ENCODE measurements at regions not wholly inside any gene's neighbourhood (a gene's known extent, or its start where the extent isn't known, plus 50 kb on each side); places are given as distances from the start of the nearest gene placed in this dataset.

GRCh38 chr9:118088090-118088489 lies 383.9 kb downstream of the TLR4 start:
- no peak for DNase-seq (ENCODE audit: low spot score, unreplicated experiment)
- Mint-ChIP-seq H3K36me3 (ENCODE audit: insufficient read depth) (no peaks in the 10 kb centered on the region), H3K9me3 (ENCODE audit: low read depth) (no peaks in the 10 kb centered on the region), H3K27ac (no peak overlapping the region), H3K4me3 (ENCODE audit: low read depth) (no peak overlapping the region), H3K27me3 (no peaks in the 10 kb centered on the region), H3K4me1 (ENCODE audit: low read depth) (peaks cover 8% of the 10 kb centered on the region)
- no peak for TF ChIP-seq CTCF (IDR thresholded peaks at IDR 0.05; ENCODE audit: unreplicated experiment)

DNA sequence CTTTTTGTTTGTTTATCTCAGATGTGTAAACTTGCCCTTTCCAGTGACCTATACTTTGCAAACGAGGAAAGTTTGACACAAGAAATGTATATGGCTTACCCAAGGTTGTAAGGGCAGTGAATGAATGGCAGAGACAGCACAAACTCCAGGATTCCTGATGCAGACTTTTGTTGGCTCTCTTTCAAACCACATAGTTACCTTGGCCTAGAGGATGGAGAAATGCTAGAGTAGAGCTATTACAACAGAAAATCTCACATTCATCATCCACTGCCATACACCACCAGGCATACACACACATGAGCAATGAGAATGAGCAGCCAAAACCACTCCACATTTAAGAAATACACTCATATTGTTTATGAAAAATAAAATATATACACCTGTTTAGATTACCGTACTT lies 387.0 kb downstream of the TLR4 start:
- TF ChIP-seq CTCF (IDR thresholded peaks at IDR 0.05; ENCODE audit: unreplicated experiment): no peak
- no peaks in the 10 kb centered on the region for H3K36me3 Mint-ChIP-seq (ENCODE audit: insufficient read depth)
- no peaks in the 10 kb centered on the region for H3K9me3 Mint-ChIP-seq (ENCODE audit: low read depth)
- peaks cover 8% of the 10 kb centered on the region for H3K4me1 Mint-ChIP-seq (ENCODE audit: low read depth)
- H3K4me3 Mint-ChIP-seq (ENCODE audit: low read depth): no peak overlapping the region
- DNase-seq (ENCODE audit: low spot score, unreplicated experiment): no peak
- no peaks in the 10 kb centered on the region for H3K27me3 Mint-ChIP-seq
- H3K27ac Mint-ChIP-seq: no peak overlapping the region

DNA sequence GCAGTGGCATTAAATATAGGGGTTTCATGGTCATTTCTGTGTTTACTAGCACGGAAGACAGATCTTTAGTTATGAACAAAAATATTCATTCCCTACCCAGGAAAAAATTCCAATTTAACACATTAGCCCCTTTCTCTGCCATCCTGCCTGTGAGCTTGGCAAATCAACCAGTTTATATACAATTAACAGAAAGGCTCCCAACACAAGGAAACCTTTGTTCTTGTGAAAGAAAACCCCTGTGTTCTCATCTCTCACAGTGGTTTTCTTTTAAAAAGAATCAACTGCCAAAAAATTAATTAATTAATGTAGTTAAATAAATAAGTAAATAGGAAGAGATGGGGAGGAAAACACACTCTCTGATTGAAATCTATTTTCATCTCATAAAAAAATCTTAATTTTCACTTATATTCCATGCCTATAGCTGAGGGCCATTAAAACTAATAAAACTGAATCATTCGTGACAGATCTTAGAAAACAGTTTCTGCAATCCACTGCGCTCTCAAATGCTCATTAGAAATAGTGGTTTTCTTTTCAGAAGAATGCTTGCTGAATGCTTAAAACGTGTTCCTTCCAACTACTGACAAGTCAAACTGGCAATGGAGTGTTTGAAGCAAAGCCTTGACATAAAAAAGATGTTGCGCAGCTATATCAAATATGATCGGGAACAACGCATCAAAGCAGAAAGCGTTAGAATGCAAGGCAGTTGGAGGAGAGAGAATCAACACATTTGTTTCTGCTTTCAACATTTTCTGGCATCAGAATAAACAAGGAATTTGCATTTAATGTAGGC lies 387.7 kb downstream of the TLR4 start:
- DNase-seq (ENCODE audit: low spot score, unreplicated experiment): no peak
- peaks cover 8% of the 10 kb centered on the region for H3K4me1 Mint-ChIP-seq (ENCODE audit: low read depth)
- no peaks in the 10 kb centered on the region for H3K27me3 Mint-ChIP-seq
- no peaks in the 10 kb centered on the region for H3K36me3 Mint-ChIP-seq (ENCODE audit: insufficient read depth)
- peak overlapping the region; percentile 51 for H3K27ac Mint-ChIP-seq
- no peaks in the 10 kb centered on the region for H3K9me3 Mint-ChIP-seq (ENCODE audit: low read depth)
- no peak for TF ChIP-seq CTCF (IDR thresholded peaks at IDR 0.05; ENCODE audit: unreplicated experiment)
- H3K4me3 Mint-ChIP-seq (ENCODE audit: low read depth): no peak overlapping the region

- Mint-ChIP-seq H3K27ac (no peak overlapping the region), H3K36me3 (ENCODE audit: insufficient read depth) (no peaks in the 10 kb centered on the region), H3K9me3 (ENCODE audit: low read depth) (no peaks in the 10 kb centered on the region), H3K27me3 (no peaks in the 10 kb centered on the region), H3K4me1 (ENCODE audit: low read depth) (peaks cover 8% of the 10 kb centered on the region), H3K4me3 (ENCODE audit: low read depth) (no peak overlapping the region)
- DNase-seq (ENCODE audit: low spot score, unreplicated experiment): no peak
- no peak for TF ChIP-seq CTCF (IDR thresholded peaks at IDR 0.05; ENCODE audit: unreplicated experiment)
Observed at GRCh38 chr9:118094387-118094786, 390.2 kb downstream of the TLR4 start.

- H3K27ac Mint-ChIP-seq: no peak overlapping the region
- H3K36me3 Mint-ChIP-seq (ENCODE audit: insufficient read depth): no peaks in the 10 kb centered on the region
- no peak for TF ChIP-seq CTCF (IDR thresholded peaks at IDR 0.05; ENCODE audit: unreplicated experiment)
- H3K9me3 Mint-ChIP-seq (ENCODE audit: low read depth): no peaks in the 10 kb centered on the region
- H3K4me1 Mint-ChIP-seq (ENCODE audit: low read depth): no peaks in the 10 kb centered on the region
- DNase-seq (ENCODE audit: low spot score, unreplicated experiment): no peak
- H3K4me3 Mint-ChIP-seq (ENCODE audit: low read depth): no peak overlapping the region
- no peaks in the 10 kb centered on the region for H3K27me3 Mint-ChIP-seq
Observed at GRCh38 chr9:118100529-118101419, 396.6 kb downstream of the TLR4 start.

All from progenitor cell of endocrine pancreas (in vitro differentiated cells).